Activated T-helper 2 cell treated with anti-CD3 and anti-CD28 coated beads, Interferon-gamma antibody, Interleukin-2, Interleukin-4, amounts not matched to agents 10 μg/mL and 5 μg/mL and 100 μg/mL, durations not matched to agents 14 hours and 24 hours and 36 hours (primary cell): ENCODE measurements at regions not wholly inside any gene's neighbourhood (a gene's known extent, or its start where the extent isn't known, plus 50 kb on each side); places are given as distances from the start of the nearest gene placed in this dataset.

ENCODE experiments used
- DNase-seq: peaks from one replicate; pipeline ENCODE4 v3.0.0; 2021; ENCODE audit warnings: low spot score
- H3K27ac Mint-ChIP-seq: one replicate; pipeline ENCODE4 v1.8.0; 2021; ENCODE audit warnings: mixed read lengths
- H3K27me3 Mint-ChIP-seq: one replicate; pipeline ENCODE4 v1.8.0; 2021; ENCODE audit warnings: low read depth, mixed read lengths
- H3K36me3 Mint-ChIP-seq: one replicate; pipeline ENCODE4 v1.8.0; 2021; ENCODE audit warnings: low read depth, mixed read lengths
- H3K4me1 Mint-ChIP-seq: one replicate; pipeline ENCODE4 v1.8.0; 2021; ENCODE audit warnings: low read depth, mixed read lengths
- H3K4me3 Mint-ChIP-seq: one replicate; pipeline ENCODE4 v1.8.0; 2021; ENCODE audit warnings: low read depth, mild to moderate bottlenecking, moderate library complexity, mixed read lengths
- H3K9me3 Mint-ChIP-seq: one replicate; pipeline ENCODE4 v1.8.0; 2021; ENCODE audit warnings: mixed read lengths
- intact Hi-C: fragments of 100-400 bp; cut with micrococcal nuclease; formaldehyde crosslinking; loops from one replicate; pipeline ENCODE4 v1.15.1; 2023

DNA sequence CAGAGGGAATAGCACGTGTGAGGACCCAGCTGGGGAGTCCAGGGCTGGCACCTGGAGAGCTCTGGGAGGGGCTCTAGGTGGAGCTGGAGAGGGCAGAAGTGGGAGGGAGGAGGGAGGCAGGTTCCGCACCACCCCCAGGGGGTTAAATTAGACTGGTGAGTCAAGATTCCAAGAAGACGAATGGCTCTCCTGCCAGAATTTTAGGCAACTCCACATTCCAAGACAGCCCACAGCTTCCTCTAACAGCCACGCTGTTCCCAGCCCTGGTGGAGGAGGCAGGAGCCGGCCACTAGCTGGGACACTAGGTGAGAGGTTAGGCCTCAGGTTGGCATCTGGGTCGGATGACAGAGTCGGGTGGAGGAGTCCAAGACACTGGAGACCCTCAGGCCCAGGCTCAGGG, 60.2 kb downstream of the TFAP2C start:
- Mint-ChIP-seq H3K4me1 (no peaks in the 10 kb centered on the region), H3K36me3 (no peaks in the 10 kb centered on the region), H3K4me3 (no peak overlapping the region), H3K27me3 (no peaks in the 10 kb centered on the region), H3K9me3 (no peaks in the 10 kb centered on the region), H3K27ac (no peak overlapping the region)
- no peak for DNase-seq
- intact Hi-C loops: no loop called here

DNA sequence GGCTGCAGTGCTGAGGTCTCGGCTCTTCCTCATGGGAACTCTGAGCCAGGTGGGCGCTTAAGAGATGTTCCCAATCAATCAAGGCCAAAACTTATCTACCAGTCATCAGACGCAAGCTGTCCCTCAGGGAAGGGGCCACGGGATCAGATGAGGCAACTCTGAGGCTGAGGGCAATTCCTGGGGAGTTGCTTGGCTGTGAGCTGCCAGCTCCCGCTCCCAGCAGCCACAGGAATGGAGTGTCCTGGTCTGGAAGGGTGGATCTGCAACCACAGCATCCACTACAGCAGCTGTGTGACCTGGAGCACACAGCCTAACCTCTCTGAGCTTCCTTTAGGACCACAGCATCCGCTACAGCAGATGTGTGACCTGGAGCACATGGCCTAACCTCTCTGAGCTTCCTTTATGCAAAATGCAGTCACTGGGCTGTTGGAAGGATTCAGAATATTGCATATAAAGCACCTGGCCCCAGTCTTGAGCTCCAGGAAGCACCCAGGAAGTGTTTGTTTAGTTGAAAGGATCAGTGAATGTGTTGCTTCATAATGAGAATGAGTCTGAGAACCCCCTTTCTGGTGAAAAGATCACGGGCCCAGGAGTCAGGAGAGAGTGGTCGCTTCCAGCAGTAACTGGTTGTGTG, 60.9 kb downstream of the TFAP2C start:
- Mint-ChIP-seq H3K4me3 (no peak overlapping the region), H3K36me3 (no peaks in the 10 kb centered on the region), H3K9me3 (no peaks in the 10 kb centered on the region), H3K4me1 (no peaks in the 10 kb centered on the region), H3K27me3 (no peaks in the 10 kb centered on the region), H3K27ac (no peak overlapping the region)
- intact Hi-C loops: no loop called here
- no peak for DNase-seq

- Mint-ChIP-seq H3K36me3 (no peaks in the 10 kb centered on the region), H3K27ac (no peak overlapping the region), H3K27me3 (no peaks in the 10 kb centered on the region), H3K4me1 (no peaks in the 10 kb centered on the region), H3K9me3 (no peaks in the 10 kb centered on the region), H3K4me3 (no peak overlapping the region)
- DNase-seq: no peak
- intact Hi-C loops: no loop called here
These were observed 61.5 kb downstream of the TFAP2C start for GRCh38 chr20:56690531-56691175.

DNA sequence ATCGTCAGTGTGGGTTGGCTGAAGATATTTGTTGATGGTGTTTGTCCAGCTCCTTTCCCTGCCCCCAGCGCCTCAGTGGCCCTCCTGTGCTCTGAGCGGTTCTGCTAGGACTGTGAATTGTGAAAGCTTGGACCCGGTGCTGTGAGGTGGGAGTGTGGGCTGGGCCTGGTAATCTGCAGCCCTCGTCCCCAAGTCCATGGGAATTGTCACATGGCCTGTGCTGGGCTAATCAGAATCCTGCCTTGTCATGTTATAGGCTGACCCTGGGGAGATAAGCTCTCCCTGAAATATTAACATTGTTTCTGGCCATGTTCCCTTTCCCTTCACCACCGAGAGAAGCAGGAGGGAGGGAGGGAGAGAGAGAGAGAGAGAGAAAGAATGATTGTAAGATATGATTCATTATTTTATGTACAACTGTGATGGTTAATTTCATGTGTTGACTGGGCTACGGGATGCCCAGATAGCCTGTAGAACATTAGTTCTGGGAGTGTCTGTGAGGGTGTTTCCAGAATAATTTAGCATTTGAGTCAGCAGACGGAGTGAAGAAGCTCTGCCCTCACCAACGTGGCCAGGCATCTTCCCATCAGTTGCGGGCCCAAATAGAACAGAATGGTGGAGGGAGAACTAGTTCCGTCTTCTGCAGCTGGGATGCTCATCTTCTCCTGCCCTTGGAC, 62.4 kb downstream of the TFAP2C start:
- no peak overlapping the region for H3K4me3 Mint-ChIP-seq
- H3K27me3 Mint-ChIP-seq: no peaks in the 10 kb centered on the region
- H3K27ac Mint-ChIP-seq: no peak overlapping the region
- H3K36me3 Mint-ChIP-seq: no peaks in the 10 kb centered on the region
- DNase-seq: no peak
- no peaks in the 10 kb centered on the region for H3K4me1 Mint-ChIP-seq
- intact Hi-C loops: no loop called here
- no peaks in the 10 kb centered on the region for H3K9me3 Mint-ChIP-seq

DNA sequence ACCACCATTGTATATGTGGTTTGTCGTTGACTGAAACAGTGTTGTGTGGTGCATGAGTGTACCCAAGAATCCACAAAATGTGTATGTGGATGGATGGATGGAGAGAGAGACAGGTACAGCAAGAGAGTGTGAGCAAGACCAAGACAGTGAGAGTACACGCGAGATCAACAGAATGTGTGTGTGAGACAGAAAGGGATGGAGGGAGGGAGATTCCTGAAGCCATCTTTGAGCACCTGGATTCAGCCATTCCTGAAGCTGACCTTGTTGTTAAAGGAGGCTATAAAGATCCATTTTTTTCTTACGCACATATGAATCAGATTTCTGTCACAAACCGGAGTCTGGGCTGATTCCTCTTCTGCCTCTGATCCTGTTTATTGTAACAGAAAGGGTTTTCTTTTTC, 64.1 kb downstream of the TFAP2C start:
- intact Hi-C loops: no loop called here
- no peaks in the 10 kb centered on the region for H3K36me3 Mint-ChIP-seq
- H3K27me3 Mint-ChIP-seq: no peaks in the 10 kb centered on the region
- H3K9me3 Mint-ChIP-seq: no peaks in the 10 kb centered on the region
- no peak overlapping the region for H3K27ac Mint-ChIP-seq
- no peaks in the 10 kb centered on the region for H3K4me1 Mint-ChIP-seq
- no peak for DNase-seq
- H3K4me3 Mint-ChIP-seq: no peak overlapping the region

GRCh38 chr20:56697476-56697875, 68.4 kb downstream of the TFAP2C start:
- DNase-seq: no peak
- intact Hi-C loops: no loop called here
- H3K4me1 Mint-ChIP-seq: no peaks in the 10 kb centered on the region

DNA sequence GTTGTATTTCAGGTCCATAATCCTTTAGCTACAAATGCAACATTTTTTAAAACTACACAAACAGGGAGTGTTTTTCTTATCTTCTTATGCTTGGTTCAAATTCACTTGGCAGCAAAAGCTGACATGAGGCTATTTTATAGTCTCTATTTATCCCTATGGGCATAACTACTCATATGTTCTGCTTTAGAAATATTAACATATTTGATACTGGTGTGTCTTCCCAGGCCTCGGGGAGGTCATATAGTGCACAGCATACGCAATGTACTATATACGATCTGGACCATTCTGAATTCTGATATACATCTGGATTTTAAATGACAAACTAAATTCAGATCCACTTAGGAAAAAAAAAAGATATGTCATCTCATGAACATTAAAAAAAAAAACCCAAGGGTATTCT, 69.2 kb downstream of the TFAP2C start:
- Mint-ChIP-seq H3K9me3 (no peaks in the 10 kb centered on the region), H3K27ac (no peak overlapping the region), H3K4me1 (no peaks in the 10 kb centered on the region), H3K27me3 (no peaks in the 10 kb centered on the region), H3K4me3 (no peak overlapping the region), H3K36me3 (no peaks in the 10 kb centered on the region)
- DNase-seq: no peak
- intact Hi-C loops: no loop called here

More at GRCh38 chr20:56697476-56697875, 68.4 kb downstream of the TFAP2C start:
- Mint-ChIP-seq H3K36me3 (no peaks in the 10 kb centered on the region), H3K4me3 (no peak overlapping the region), H3K27me3 (no peaks in the 10 kb centered on the region), H3K9me3 (no peaks in the 10 kb centered on the region), H3K27ac (no peak overlapping the region)

GRCh38 chr20:56698749-56699148, 69.6 kb downstream of the TFAP2C start:
- H3K27ac Mint-ChIP-seq: no peak overlapping the region
- no peaks in the 10 kb centered on the region for H3K27me3 Mint-ChIP-seq
- intact Hi-C loops: no loop called here
- H3K4me1 Mint-ChIP-seq: no peaks in the 10 kb centered on the region
- no peaks in the 10 kb centered on the region for H3K36me3 Mint-ChIP-seq
- H3K9me3 Mint-ChIP-seq: no peaks in the 10 kb centered on the region
- no peak overlapping the region for H3K4me3 Mint-ChIP-seq
- DNase-seq: no peak

DNA sequence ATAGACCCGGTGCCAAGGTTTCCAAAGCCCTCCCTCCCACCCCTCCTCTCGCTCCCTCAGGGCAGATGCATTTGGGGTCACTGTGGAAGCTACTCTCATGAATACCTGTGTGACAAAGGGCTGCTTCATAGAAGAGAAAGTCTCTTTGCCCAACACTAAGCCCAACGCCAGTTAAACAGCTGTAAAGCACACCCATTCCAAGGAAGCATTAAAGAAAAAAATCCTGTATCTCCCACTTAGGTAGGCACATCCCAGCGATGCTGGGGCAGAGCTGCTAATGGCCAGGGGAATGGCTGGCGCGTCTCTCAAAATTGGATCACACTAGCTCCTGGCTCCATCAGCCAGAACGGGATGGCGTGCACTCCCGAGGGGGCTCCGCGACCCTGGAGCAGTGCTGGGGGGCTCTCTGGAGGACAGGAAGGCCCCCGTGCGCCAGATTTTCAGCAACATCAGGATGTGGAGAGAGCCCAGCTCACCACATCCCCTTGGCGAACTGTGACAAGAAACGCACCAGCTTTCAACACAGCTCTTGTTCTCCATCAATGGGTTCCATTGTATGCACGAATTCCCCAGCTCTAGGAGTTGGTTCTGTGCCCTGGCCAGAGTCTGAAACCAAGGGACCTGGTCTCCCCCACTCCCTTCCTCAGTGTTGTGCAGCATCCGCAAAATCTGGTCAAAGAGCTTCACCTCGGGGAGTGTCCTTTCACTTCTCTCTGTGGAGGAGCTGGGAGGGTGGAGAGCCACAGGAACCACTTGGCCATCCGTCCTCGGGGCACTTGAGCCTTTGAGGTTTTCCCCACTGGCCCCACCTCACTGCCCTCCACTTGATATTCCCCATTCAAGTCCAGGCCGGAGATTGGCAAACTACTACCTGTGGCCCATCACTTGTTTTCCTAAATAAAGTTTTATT, 74.1 kb downstream of the TFAP2C start:
- no peak overlapping the region for H3K4me3 Mint-ChIP-seq
- no peaks in the 10 kb centered on the region for H3K36me3 Mint-ChIP-seq
- H3K9me3 Mint-ChIP-seq: no peaks in the 10 kb centered on the region
- no peaks in the 10 kb centered on the region for H3K27me3 Mint-ChIP-seq
- no peak overlapping the region for H3K27ac Mint-ChIP-seq
- intact Hi-C loops: no loop called here
- no peak for DNase-seq
- no peaks in the 10 kb centered on the region for H3K4me1 Mint-ChIP-seq

DNA sequence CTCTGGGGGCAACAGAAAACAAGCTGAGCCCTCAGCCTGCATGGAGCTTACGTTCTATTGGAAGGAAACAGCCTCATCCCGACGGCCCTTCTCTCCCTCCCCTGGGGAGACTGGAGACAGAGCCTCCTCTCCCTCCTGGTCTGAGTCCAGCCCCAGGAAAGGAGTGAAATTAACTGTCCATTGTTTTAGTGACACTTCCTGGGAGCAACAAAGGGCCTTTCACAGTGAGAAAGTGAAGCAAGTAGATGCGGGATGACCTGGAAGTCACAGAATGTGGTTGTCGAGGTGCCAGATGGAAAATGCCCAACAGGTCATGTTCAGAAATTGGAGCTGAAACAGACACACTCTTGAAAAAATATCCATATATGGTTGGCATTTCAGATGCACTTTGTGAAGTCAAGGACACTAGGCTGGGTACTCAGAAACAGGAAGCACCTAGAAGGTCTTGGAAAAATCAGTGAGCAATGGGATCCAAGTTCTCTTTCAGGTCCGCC, 77.8 kb downstream of the TFAP2C start:
- Mint-ChIP-seq H3K9me3 (no peaks in the 10 kb centered on the region), H3K4me1 (no peaks in the 10 kb centered on the region), H3K27me3 (no peaks in the 10 kb centered on the region), H3K27ac (no peak overlapping the region), H3K4me3 (no peak overlapping the region), H3K36me3 (no peaks in the 10 kb centered on the region)
- intact Hi-C loops: no loop called here
- no peak for DNase-seq

GRCh38 chr20:56708991-56709390, 79.9 kb downstream of the TFAP2C start:
- intact Hi-C loops: no loop called here
- no peak for DNase-seq
- Mint-ChIP-seq H3K27me3 (no peaks in the 10 kb centered on the region), H3K9me3 (no peaks in the 10 kb centered on the region), H3K27ac (no peak overlapping the region), H3K4me1 (no peaks in the 10 kb centered on the region), H3K36me3 (no peaks in the 10 kb centered on the region), H3K4me3 (no peak overlapping the region)

DNA sequence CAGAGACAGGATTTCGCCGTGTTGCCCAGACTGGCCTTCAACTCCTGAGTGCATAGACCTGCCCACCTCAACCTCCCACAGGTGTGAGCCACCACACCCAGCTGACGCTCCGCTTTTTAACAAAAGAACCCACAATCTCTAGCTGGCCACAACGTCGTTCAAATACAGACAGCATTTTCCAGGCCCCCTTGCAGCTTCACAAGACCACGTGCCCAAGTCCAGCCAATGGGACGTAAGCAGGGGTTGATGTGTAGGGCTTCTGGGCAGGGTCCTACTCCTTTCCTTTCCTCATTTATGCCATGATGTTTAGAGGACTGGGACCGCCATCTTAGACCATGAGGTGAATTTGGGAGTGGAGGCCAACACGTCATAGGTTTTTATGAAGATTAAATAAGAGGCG, 81.0 kb downstream of the TFAP2C start:
- H3K4me1 Mint-ChIP-seq: no peaks in the 10 kb centered on the region
- DNase-seq: no peak
- intact Hi-C loops: no loop called here
- H3K36me3 Mint-ChIP-seq: no peaks in the 10 kb centered on the region
- H3K27me3 Mint-ChIP-seq: no peaks in the 10 kb centered on the region
- H3K27ac Mint-ChIP-seq: no peak overlapping the region
- no peaks in the 10 kb centered on the region for H3K9me3 Mint-ChIP-seq
- H3K4me3 Mint-ChIP-seq: no peak overlapping the region
